Neural cell (in vitro differentiated cells): ENCODE measurements at regions not wholly inside any gene's neighbourhood (a gene's known extent, or its start where the extent isn't known, plus 50 kb on each side); places are given as distances from the start of the nearest gene placed in this dataset.

Source experiments
- H2AFZ ChIP-seq: fragments of 200-600, 300-800 bp; sonication (generic), shearing (Covaris generic); 2 replicates; pipeline ENCODE4 v1.6.0; 2014; ENCODE audit warnings: low read depth, mild to moderate bottlenecking, antibody characterized with exemption, low read length, moderate library complexity
- H3F3A ChIP-seq: fragments of 200-600 bp; shearing (Covaris generic); 2 replicates; pipeline ENCODE4 v1.6.1; 2016; ENCODE audit warnings: mild to moderate bottlenecking, moderate library complexity, mixed read lengths, antibody characterized with exemption, low read length; ENCODE audit not compliant: insufficient read depth, poor library complexity, severe bottlenecking
- H3K27ac ChIP-seq: fragments of 200-600, 300-800 bp; sonication (generic), shearing (Covaris generic); 2 replicates; pipeline ENCODE4 v1.5.1; 2014; ENCODE audit warnings: mild to moderate bottlenecking, low read length, moderate library complexity
- H3K27me3 ChIP-seq: fragments of 300-800, 200-600 bp; sonication (generic), shearing (Covaris generic); 2 replicates; pipeline ENCODE4 v1.6.0; 2014; ENCODE audit warnings: mild to moderate bottlenecking, low read depth, low read length, moderate library complexity; ENCODE audit not compliant: insufficient read depth
- H3K36me3 ChIP-seq: fragments of 300-800, 200-600 bp; sonication (generic), shearing (Covaris generic); 2 replicates; pipeline ENCODE4 v1.5.1; 2014; ENCODE audit warnings: mild to moderate bottlenecking, antibody characterized with exemption, low read length, moderate library complexity; ENCODE audit not compliant: insufficient read depth
- H3K4me2 ChIP-seq: fragments of 300-800, 200-600 bp; sonication (generic), shearing (Covaris generic); 2 replicates; pipeline ENCODE4 v1.6.0; 2014; ENCODE audit warnings: mild to moderate bottlenecking, low read length
- H3K4me3 ChIP-seq: fragments of 300-800, 200-600 bp; sonication (generic), shearing (Covaris generic); 2 replicates; pipeline ENCODE4 v1.5.1; 2014; ENCODE audit warnings: mild to moderate bottlenecking, low read length, moderate library complexity
- H3K79me2 ChIP-seq: fragments of 200-600 bp; shearing (Covaris generic); replicated peaks from 2 replicates; pipeline ENCODE4 v1.6.0; 2014; ENCODE audit warnings: mild to moderate bottlenecking, low read length, moderate library complexity; ENCODE audit not compliant: insufficient read depth
- H3K9ac ChIP-seq: fragments of 300-800, 200-600 bp; sonication (generic), shearing (Covaris generic); 2 replicates; pipeline ENCODE4 v1.6.1; 2016; ENCODE audit warnings: mild to moderate bottlenecking, low read length, mixed read lengths
- H3K9me2 ChIP-seq: fragments of 200-600 bp; shearing (Covaris generic); 2 replicates; pipeline ENCODE4 v1.6.1; 2016; ENCODE audit warnings: mild to moderate bottlenecking, low read length, mixed read lengths; ENCODE audit not compliant: insufficient read depth
- H3K9me3 ChIP-seq: fragments of 200-600, 300-800 bp; sonication (generic), shearing (Covaris generic); 2 replicates; pipeline ENCODE4 v1.6.1; 2016; ENCODE audit warnings: mild to moderate bottlenecking, mixed run types, low read length, moderate library complexity, mixed read lengths
- H4K20me1 ChIP-seq: fragments of 200-600 bp; shearing (Covaris generic); 2 replicates; pipeline ENCODE4 v1.6.1; 2016; ENCODE audit warnings: mild to moderate bottlenecking, mixed run types; ENCODE audit not compliant: insufficient read depth
- EP300 ChIP-seq: fragments of 450-650 bp; conservative IDR thresholded peaks from 2 replicates; pipeline ENCODE4 v1.6.1; 2014; ENCODE audit warnings: antibody characterized with exemption, mild to moderate bottlenecking, moderate library complexity; ENCODE audit not compliant: poor library complexity, severe bottlenecking
- EZH2 ChIP-seq: fragments of 200-600, 300-800 bp; shearing (Covaris generic), sonication (generic); IDR thresholded peaks from 2 replicates; pipeline ENCODE4 v1.6.1; 2014; ENCODE audit warnings: antibody characterized with exemption, low read length, borderline replicate concordance, mild to moderate bottlenecking; ENCODE audit not compliant: insufficient read depth, poor library complexity, severe bottlenecking
- MXI1 ChIP-seq: fragments of 450-650 bp; conservative IDR thresholded peaks from 2 replicates; pipeline ENCODE4 v1.6.1; 2014; ENCODE audit warnings: antibody characterized with exemption, mild to moderate bottlenecking; ENCODE audit not compliant: poor library complexity, severe bottlenecking
- POLR2AphosphoS5 ChIP-seq: IDR thresholded peaks from 2 replicates; pipeline ENCODE4 v1.6.1; 2012
- RAD21 ChIP-seq: fragments of 450-650 bp; conservative IDR thresholded peaks from 2 replicates; pipeline ENCODE4 v1.6.1; 2014; ENCODE audit warnings: antibody characterized with exemption, mild to moderate bottlenecking, moderate library complexity
- SMC3 ChIP-seq: fragments of 450-650 bp; conservative IDR thresholded peaks from 2 replicates; pipeline ENCODE4 v1.6.1; 2014; ENCODE audit warnings: antibody characterized with exemption, mild to moderate bottlenecking, moderate library complexity; ENCODE audit not compliant: poor library complexity
- TAF1 ChIP-seq: IDR thresholded peaks from 2 replicates; pipeline ENCODE4 v1.6.1; 2012; ENCODE audit warnings: low read depth
- TF ChIP-seq, protein P1 (sequence below): IDR thresholded peaks from 2 replicates; pipeline ENCODE4 v1.6.1; 2012; ENCODE audit warnings: borderline replicate concordance
- TF ChIP-seq, protein P2 (sequence below): fragments of 450-650 bp; IDR thresholded peaks from 2 replicates; pipeline ENCODE4 v1.5.1; 2014; ENCODE audit warnings: antibody characterized with exemption, mild to moderate bottlenecking, moderate library complexity; ENCODE audit not compliant: poor library complexity, severe bottlenecking

DNA sequence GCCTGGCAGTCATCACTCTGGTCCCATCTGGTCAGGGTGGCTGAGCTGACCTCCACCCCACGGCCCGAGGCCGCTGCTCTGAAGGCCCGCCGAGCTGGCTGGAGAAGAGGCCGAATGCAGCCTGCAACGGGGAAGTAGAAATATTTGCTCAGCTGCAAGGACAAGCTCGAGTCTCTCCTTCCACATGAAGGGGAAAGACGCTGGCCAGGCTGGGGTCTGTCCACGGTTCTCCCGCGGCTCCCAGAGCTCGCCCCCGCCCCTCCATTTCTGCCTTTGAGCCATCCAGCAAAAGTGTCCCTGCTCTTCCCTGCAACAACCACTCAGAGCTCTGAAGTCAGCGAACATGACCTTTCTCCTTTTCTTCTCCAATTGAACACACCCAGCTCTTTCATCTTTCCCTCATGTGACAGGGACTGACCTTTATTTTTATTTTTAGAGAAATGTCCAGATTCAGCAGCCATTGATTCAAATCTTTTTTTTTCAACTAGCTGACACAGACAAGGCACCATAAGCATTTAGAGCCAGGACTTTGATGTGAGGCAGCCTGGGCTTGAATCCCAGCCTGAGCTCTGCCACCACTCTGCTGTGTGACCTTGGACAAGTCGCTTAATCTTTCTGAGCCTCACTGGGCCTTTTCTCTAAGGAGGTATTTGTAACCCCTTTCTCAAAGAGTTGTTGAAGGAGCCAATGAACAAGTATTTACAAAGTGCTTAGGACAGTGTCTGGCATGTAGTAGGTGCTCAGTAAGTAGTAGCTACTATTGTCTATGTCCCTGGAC is 149.3 kb upstream of the WNT4 start:
- H3F3A ChIP-seq = no peaks in the 10 kb centered on the region
- H2AFZ ChIP-seq = no peak overlapping the region
- H4K20me1 ChIP-seq = no peaks in the 10 kb centered on the region
- no peak overlapping the region for H3K27ac ChIP-seq
- no peak overlapping the region for H3K4me3 ChIP-seq
- H3K9ac ChIP-seq = no peak overlapping the region
- TF ChIP-seq EP300 = no peak
- TF ChIP-seq RAD21 = no peak
- TF ChIP-seq, protein P1, sequence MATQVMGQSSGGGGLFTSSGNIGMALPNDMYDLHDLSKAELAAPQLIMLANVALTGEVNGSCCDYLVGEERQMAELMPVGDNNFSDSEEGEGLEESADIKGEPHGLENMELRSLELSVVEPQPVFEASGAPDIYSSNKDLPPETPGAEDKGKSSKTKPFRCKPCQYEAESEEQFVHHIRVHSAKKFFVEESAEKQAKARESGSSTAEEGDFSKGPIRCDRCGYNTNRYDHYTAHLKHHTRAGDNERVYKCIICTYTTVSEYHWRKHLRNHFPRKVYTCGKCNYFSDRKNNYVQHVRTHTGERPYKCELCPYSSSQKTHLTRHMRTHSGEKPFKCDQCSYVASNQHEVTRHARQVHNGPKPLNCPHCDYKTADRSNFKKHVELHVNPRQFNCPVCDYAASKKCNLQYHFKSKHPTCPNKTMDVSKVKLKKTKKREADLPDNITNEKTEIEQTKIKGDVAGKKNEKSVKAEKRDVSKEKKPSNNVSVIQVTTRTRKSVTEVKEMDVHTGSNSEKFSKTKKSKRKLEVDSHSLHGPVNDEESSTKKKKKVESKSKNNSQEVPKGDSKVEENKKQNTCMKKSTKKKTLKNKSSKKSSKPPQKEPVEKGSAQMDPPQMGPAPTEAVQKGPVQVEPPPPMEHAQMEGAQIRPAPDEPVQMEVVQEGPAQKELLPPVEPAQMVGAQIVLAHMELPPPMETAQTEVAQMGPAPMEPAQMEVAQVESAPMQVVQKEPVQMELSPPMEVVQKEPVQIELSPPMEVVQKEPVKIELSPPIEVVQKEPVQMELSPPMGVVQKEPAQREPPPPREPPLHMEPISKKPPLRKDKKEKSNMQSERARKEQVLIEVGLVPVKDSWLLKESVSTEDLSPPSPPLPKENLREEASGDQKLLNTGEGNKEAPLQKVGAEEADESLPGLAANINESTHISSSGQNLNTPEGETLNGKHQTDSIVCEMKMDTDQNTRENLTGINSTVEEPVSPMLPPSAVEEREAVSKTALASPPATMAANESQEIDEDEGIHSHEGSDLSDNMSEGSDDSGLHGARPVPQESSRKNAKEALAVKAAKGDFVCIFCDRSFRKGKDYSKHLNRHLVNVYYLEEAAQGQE = no peak
- TF ChIP-seq, protein P2, sequence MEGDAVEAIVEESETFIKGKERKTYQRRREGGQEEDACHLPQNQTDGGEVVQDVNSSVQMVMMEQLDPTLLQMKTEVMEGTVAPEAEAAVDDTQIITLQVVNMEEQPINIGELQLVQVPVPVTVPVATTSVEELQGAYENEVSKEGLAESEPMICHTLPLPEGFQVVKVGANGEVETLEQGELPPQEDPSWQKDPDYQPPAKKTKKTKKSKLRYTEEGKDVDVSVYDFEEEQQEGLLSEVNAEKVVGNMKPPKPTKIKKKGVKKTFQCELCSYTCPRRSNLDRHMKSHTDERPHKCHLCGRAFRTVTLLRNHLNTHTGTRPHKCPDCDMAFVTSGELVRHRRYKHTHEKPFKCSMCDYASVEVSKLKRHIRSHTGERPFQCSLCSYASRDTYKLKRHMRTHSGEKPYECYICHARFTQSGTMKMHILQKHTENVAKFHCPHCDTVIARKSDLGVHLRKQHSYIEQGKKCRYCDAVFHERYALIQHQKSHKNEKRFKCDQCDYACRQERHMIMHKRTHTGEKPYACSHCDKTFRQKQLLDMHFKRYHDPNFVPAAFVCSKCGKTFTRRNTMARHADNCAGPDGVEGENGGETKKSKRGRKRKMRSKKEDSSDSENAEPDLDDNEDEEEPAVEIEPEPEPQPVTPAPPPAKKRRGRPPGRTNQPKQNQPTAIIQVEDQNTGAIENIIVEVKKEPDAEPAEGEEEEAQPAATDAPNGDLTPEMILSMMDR = no peak
- no peak for TF ChIP-seq TAF1
- no peak for TF ChIP-seq EZH2
- no peak for TF ChIP-seq MXI1
- no peak for TF ChIP-seq SMC3
- no peak for TF ChIP-seq POLR2AphosphoS5
- H3K9me3 ChIP-seq = no peaks in the 10 kb centered on the region
- no peak overlapping the region for H3K4me2 ChIP-seq
- H3K36me3 ChIP-seq = no peaks in the 10 kb centered on the region
- H3K9me2 ChIP-seq = no peaks in the 10 kb centered on the region
- no peaks in the 10 kb centered on the region for H3K27me3 ChIP-seq
- no peaks in the 10 kb centered on the region for H3K79me2 ChIP-seq

DNA sequence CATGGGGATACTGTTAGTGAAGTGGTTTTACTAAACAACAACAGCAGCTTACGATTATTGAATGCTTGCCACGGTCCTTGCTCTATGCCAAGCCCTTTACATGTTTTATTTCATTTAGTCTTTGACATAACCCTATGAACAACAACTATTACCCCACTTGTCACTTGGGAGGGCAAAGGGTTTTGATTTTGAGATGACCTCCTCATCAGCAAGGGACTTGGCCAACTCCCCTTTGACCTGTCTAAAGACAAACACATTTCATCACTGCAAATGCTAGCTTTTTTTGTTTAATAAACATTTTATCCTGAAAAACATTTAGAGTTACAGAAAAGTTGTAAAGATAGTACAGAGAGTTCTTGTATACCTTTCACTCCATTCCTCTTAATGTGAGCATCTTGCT is 152.5 kb upstream of the WNT4 start:
- Histone ChIP-seq H3K79me2 (no peaks in the 10 kb centered on the region), H3K27ac (no peak overlapping the region), H3K4me2 (no peak overlapping the region), H3K4me3 (no peak overlapping the region), H3K9me3 (no peaks in the 10 kb centered on the region), H3F3A (no peaks in the 10 kb centered on the region), H3K9me2 (no peaks in the 10 kb centered on the region), H3K36me3 (no peaks in the 10 kb centered on the region), H4K20me1 (no peaks in the 10 kb centered on the region), H2AFZ (no peak overlapping the region), H3K9ac (no peak overlapping the region), H3K27me3 (no peaks in the 10 kb centered on the region)
- TF ChIP-seq, protein P1 = no peak
- TF ChIP-seq POLR2AphosphoS5 (no peak), TAF1 (no peak), MXI1 (no peak), RAD21 (no peak), EZH2 (no peak), EP300 (no peak), SMC3 (no peak)
- TF ChIP-seq, protein P2 = no peak
